HG02870 (cell line): ENCODE measurements at regions not wholly inside any gene's neighbourhood (a gene's known extent, or its start where the extent isn't known, plus 50 kb on each side); places are given as distances from the start of the nearest gene placed in this dataset.
A peak's percentile ranks its signal among the peaks of the same experiment; 100 is the strongest.
"Not testable (repeated sequence)": the region's sequence is repeated elsewhere in the genome, so short reads cannot be mapped to it uniquely, and the experiment has no call there.

Experiments
- ATAC-seq: cut with Tn5 transposase; IDR thresholded peaks from one replicate; pipeline ENCODE4 v1.9.1; 2021; ENCODE audit warnings: mild to moderate bottlenecking, moderate library complexity; ENCODE audit not compliant: unreplicated experiment

DNA sequence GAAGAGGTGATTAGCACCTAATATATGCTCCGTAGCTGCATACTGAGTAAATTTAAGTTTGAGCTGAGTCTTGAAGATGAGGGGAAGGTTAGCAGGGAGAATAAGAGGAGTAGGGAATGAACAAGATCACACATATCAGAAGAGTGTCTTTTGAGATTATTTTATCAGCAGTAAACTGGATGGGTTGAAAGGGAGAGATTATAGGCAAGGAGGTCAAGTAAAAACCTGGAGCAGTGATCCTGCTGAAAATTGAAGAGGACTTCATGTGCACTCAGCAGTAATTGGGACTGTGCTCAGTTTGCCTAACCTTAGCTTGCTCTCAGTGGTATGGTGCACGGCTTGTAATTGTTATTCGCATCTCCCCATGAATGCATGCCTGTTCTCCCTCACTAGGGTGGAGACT lies 79.5 kb upstream of the PICALM start:
- no peak for ATAC-seq

DNA sequence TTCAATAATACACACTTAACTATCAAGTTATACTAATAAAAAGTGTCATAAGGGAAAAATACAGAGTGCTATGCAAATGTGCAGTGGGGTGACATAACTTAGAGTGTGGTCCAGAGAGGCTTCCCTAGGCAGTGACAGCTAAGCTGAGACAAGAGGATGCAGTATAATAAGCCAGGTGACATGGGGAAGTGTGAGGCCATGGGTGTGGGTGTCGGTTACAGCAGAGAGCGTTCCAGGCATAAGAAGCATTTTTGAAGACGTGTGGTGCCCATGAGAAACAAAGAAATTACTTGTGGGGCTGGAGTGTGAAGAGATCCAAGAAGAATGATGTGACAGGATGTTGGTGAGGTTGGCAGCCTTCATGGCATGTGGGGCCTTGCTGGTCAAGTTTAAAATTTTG lies 78.1 kb upstream of the PICALM start:
- ATAC-seq = no peak

DNA sequence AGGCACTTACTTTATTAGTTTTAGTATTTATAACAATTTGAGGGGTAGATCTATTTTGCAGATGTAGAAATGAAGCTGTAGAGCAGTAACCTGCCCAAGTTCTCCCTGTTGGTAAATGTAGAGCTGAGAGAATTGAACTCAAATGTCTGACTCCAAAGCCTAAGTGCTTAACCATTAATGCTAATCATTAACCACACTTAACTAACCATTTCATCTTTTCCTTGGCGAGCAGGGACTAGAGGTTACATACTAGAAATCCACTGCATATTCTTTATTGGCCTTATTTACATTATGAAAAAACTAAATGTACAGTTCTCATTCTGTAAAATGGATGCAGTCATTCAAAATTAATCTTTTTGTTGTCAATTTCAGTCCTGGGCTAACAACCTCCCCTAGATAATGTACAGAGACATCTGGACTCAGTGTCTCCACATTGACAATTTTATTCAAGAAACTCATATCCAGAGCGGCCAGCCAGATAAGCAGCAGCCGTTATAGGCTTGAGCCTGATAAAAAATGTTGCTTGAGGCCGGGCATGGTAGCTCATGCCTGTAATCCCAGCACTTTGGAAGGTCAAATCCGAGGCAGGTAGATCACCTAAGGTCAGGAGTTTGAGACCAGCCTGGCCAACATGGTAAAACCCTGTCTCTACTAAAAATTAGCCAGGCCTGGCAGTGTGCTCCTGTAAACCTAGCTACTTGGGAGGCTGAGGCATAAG lies 76.7 kb upstream of the PICALM start:
- ATAC-seq = no peak

DNA sequence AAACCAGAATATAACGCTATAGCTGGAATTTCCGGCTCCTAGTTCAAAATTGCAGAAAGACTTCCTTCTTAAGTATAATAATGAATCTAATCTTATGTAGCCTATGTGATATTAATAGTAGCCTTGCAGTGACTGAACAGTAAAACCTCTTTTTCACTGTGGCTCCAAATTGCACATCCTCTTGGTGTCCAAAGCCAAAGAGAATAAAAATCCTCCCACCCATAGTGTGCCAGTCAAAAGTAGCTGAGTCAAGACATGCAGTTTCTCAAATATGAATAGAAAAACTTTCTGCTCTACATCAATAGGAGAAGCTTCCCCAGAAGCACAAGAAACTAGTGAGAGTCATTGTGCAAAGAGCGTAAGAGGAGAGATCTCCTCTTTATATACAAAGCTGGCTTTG lies 76.0 kb upstream of the PICALM start:
- ATAC-seq = no peak

DNA sequence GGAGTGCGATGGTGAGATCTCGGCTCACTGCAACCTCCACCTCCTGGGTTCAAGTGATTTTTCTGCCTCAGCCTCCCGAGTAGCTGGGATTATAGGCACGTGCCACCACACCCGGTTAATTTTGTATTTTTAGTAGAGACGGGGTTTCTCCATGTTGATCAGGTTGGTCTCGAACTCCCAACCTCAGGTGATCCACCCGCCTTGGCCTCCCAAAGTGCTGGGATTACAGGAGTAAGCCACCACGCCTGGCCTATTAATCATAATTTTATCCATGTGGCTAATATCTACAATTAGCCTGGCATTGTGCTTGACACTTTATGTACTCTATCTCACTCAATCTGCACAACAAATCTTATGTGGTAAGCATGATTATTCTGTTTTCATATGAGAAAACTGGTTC lies 75.2 kb upstream of the PICALM start:
- not testable (repeated sequence) for ATAC-seq

DNA sequence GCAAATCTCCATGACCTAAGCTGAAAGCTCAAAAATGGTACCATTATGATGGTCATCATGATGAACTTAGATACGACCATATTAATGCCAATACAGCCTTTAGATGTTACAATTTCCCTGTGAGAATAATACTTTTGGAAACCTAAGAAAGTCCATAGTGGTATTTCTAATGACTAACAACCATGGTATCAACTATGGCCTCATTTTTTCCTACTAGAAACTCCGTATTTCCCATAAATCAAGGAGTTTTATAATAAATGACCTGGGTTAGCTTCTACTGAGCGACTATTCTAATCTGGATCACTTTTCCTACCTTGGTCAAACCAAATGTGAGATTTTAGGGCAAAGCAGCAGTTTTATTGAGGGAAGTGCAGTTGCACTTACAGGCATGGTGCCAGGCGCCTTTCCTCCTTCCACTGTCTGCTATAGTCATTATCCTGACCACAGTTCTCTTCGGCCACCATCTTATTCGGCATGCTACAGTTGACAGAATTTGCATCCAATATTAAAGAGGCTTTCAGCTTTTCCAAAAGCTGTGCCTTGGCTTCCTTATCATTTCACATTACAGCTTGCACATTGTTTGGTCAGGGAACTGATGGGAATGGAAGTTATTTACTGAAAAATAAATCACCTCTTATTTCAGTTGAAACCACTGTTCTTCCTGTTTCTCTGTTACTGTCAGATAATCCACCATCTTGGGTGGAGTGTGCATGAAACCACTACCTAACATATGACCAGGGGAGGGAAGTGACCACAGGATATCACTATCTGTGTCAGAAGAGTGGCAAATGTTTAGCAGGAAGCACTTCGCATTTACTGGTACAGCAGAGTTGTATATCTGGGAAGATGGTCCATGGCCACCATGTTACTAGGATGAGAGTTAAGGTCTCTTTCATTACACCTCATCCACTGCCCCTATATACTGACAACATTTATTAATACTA lies 74.5 kb upstream of the PICALM start:
- peak; percentile 55 for ATAC-seq

DNA sequence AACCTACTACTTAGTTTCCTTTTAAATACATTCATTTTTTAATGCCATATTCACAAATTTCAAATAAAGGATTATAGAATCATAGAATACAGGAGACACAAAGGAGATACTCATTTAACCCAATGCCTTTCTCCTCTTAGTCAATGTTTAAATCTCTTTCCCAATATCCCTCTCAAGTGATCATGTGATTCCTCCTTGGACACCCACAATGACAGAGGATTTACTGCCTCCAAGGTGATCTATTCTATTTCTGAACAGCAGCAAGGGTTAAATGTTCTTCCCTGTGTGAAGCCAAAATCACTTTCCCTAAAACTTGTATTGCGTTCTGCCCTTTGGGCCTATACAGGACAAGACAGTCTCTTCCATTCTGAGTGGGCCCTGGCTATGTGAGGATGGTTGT lies 73.3 kb upstream of the PICALM start:
- ATAC-seq = no peak

DNA sequence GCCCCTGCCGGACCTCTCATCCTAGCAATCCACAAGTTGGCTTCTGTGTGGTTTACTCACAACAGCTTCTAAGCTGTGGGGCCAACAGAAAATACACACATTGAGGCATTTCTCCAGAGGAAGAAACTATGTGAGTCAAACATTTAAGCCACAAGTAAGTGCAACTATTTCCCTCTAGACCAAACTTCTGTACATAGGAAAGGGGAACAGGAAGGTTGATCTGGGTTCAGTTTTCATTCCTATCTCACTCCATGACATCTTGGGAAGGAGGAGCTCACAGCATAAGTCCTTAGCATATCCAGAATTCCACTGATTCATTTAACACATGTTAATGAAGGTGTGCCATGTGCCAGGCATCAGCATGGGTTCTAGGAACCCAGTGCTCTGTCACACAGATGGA lies 72.8 kb upstream of the PICALM start:
- ATAC-seq = no peak

DNA sequence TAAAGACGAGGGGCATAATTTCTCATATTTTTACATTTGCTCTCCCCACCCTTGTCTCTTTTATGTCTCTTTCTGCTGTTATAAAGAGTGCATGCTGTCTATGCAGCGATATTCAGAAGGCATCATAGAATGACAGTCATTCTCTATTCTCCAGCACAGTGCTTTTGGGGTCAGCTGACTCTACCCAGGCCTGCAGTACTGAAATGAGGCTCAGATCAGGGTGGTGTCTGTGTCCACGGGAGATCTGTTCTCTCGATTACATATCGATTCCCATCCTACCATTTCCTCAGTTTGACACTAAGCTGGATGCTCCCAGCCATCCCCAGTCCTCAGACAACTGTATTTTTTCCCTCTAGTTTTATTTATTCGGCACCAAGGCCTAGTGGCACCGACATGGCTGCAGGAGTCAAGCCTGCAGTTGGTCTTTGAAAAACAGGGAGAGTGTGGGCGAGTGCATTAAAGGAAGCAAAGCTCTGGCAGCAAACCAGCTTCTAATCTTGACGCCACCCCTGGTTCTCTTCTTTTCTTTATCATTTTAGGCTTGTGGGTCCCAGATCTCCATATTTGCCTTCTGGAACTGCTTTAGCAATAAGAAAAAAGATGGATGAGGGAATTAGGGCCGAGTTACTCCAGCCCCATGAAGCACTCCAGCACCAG lies 71.6 kb upstream of the PICALM start:
- ATAC-seq = no peak

DNA sequence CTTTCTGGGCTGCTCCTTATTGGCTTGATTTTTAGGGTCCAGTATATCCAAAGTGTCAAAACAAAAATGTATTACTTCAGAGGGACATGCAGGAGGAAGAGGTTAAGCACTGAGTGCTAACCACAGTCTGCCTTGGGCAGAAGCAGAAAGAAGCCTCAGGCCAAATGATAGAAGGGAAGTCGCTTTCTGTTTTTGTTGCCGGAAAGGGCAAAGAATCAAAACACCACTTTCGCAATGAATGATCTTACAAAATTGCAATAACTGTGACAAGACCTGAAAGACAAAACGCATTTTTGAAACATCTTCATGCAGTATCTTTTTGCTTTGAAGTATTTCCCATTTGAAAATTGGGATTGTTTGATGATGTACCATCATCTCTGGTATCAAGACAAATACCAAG lies 70.1 kb upstream of the PICALM start:
- peak; percentile 75 for ATAC-seq

DNA sequence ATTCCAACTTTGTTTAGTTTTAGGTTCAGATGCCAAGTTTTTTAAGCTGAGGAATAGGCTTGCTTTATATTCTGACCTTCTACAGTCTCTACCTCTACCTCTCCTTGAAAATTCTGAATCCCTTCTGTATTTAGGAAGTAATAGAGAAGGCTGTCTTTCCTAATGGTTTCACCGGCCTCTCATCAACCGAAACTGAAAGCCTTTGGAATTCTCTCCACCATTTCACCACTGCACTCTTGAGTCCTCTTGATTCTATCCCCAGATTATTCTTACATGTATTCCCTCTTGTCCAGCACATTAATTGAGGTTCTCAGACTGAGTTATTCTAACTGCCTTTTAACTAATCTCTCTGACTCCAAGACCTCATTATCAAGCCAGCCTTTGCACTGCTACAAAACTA lies 67.7 kb upstream of the PICALM start:
- no peak for ATAC-seq

DNA sequence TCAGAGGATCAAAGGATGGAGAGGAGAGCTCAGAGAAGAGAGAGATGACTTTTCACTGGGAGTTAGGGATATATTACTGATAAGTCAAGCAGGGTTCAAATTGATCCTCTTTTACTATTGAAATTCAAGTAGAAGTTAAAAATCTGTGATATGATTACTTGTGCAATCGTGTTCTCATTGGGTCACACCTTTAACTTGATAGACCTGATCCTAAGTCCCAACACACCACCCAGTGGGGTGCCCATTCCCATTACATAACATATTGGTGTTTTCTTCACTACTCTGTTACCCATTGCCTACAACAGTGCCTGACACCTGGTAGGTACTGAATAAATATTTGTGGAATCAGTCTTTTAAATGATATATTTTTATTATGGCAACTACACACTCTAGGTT lies 66.4 kb upstream of the PICALM start:
- no peak for ATAC-seq

DNA sequence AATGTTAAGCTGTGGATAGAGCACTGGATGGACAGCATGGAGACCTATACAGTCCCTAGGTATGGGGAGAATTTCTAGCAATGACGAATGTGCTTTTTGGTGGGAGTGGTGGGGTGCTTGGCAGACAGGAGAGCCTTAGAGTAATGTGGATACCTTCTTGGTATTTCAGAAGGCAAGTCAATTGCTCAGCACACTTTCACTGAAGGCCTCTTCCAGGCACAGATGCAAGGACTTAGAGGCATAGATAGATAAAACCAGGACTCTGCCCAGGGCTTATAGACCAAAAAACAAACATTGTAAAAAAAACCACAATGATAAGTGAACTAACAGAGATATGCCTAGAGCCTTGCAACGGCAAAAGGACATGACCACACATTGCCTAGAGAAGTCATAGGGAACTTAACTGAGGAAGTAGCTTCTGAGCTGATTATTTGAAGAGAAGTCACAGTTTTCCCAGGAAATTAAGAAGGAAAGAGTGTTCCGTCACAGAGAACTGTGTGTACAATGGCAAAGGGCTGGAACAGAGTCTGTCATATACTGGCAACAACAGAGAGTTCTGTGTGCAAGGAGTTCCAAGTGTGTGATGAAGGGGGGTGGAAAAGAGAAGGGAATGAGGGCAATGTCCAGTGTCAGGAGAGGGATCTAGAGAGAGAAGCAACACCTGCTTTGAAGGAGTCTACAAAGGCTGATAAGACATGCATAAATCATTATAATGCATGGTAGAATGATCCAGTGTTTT lies 65.9 kb upstream of the PICALM start:
- no peak for ATAC-seq

DNA sequence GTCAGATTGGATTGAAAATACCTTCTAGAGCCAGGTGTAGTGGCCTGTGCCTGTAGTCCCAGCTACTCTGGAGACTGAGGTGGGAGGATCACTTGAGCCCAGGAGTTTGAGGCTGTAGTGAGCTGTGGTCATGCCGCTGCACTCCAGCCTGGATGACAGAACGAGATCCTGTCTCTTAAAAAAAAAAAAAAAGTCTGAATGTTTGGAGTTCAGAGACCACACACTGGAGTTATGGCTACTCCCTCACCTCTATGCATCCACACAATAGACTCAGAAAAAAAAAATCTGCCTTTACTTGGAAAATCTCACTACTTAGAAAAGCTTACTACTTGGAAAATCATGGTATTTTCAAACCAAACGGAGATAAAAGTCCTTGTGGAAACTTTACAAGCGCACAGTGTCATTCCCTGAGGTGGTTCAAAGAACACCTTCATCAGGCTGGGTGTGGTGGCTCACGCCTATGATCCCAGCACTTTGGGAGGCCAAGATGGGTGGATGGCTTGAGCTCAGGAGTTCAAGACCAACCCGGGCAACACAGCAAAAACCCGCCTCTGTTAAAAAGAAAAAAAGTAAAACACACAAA lies 63.9 kb upstream of the PICALM start:
- ATAC-seq = no peak

DNA sequence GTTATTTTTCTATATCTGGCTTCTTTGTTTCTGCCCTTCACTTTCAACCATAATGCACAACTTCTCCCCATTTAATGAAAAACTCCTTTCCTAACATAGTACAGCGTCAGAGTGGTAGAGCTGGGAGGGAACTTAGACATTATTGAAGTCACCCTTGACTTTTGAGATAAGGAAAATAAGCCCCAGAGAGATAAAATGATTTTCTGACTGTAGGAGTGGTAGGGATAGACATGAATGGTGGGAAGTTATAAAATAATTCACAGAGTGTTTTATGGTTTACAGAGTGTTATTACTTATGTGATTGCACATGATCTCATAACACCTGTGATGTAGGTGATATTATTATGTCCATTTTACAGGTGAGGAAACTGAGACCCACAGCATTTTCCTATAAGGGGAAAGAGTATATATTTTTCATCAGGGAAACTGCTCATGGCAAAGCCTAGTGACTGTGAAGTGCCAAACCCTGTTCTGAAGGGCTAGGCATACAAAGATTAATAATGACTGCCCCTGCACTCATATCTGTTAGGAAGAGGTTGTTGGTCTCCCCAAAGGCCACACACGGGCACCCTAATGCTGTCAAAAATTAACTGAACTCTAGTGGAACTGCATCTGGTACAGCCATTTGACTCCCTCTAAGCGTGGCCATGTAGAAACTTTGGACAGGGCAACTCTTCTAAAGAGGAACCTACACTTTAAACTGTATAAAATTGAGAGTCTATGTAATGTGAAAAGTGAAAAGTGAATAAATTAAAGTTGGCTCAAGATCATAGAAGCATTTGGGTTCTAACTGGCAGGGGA lies 61.1 kb upstream of the PICALM start:
- ATAC-seq = no peak

DNA sequence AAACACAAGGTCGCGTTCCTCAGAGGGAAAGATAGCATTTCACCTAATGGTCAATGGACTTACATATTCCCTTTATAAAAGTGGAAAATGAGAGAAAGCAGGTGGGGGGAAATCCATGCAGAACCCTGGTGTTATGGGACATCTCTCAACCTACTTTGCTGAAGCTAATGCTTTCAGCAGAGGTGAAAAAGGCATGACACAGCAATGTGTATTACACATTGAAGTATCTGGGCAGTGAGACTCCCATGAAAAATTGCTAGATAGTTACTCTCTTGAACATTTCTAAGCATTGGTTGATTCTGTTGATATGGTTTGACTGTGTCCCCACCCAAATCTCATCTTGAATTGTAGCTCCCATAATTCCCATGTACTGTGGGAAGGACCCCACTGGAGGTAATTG lies 60.0 kb upstream of the PICALM start:
- no peak for ATAC-seq

DNA sequence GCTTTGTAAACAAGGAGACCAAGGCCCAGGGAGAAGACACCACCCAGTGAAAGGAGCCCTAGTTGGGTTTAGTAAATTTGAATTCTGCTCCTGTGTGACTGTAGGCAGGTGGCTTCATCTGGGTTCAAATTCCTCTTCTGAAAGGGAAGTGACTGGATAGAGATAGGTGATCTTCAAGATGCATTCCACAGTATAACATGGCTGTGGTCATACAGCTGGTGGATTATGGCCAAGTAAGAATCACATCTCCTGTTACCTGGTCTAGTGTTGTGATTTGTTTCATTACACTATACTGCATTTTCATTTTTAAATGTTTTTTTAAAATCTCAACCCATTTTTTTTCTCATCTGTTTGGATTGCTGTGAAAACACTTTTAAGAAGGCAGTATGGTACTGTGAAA lies 58.0 kb upstream of the PICALM start:
- no peak for ATAC-seq

DNA sequence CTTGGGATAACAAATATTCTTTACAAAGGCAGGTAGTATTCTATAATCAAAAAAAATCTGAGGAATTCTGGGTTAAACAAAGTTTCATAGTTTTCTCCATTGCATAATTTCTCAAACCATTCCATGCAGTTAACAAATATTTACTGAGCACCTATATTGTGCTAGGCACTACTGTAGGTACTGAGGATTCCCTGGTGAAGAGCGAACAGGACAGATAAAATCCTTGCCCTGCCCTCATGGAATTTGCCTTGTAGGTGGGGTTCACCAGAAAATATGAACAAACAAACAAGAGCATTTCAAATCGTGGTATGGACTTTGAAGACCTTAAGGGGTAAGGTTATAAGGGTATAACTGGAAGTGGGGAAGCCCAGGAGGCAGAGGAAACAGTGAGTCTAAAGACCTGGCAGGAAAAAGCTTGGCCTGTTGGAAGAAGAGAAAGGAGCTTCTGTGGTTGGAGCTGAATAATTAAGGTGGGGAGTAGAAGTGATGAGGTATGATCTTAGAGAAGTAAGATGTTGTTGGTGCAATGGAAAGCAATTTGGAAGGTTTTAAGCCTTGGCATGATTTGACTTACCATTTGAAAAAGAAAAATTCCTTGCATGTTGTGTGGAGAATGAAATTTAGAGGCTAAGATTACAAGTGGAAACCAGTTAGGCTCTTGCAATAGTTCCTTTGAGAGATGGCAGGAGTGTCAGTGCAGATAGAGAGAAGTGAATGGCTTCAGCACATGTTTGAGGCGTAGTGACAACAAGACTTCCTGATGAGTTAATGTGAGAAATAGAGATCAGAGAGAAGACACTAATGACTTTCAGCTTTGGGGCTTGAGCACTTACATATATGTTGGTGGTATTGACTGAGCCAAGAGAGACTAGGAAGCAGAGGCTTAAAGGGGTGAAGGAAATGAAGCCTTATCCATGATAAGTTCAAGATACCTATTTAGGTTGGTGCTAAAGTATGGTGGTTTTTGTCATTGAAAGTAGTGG lies 55.7 kb upstream of the PICALM start:
- peak; percentile 65 for ATAC-seq

DNA sequence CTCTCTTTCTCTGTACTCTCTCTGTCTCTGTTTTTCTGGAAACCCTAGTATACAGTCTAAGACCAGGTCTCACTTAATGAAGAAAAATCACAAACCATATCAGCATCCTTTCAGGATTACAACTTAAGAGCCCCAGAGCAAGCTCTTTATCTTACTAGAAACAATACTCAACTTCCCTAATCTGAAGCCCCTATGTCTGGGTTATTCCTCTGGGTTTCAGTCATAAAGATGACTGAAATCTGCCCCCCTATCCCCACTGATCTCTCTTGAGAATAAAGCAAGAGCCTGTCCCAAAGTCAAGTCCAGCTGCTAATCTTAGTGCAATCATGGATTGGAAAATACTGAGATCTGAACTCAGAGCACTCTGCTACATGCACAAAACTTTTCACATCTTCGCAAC lies 53.9 kb upstream of the PICALM start:
- no peak for ATAC-seq
